Lower lobe of right lung (tissue), 2 donors: ENCODE measurements at regions not wholly inside any gene's neighbourhood (a gene's known extent, or its start where the extent isn't known, plus 50 kb on each side); places are given as distances from the start of the nearest gene placed in this dataset.
"Not testable (repeated sequence)": the region's sequence is repeated elsewhere in the genome, so short reads cannot be mapped to it uniquely, and the experiment has no call there.

ENCODE experiments used
- ATAC-seq, 2 donors: fragments of 200-7000 bp; cut with Tn5 transposase; one replicate each; pipeline ENCODE4 v1.9.1; 2020 to 2022; ENCODE audit warnings: mild to moderate bottlenecking in 2 of 2, moderate library complexity in 2 of 2
- DNase-seq: peaks from one replicate; pipeline ENCODE4 v3.0.0-alpha.2; 2020
- H3K27ac ChIP-seq: fragments of 200-600 bp; one replicate; pipeline ENCODE4 v1.8.0; 2022
- H3K27me3 ChIP-seq: fragments of 200-600 bp; one replicate; pipeline ENCODE4 v1.8.0; 2022; ENCODE audit warnings: low read depth
- H3K36me3 ChIP-seq: fragments of 200-600 bp; one replicate; pipeline ENCODE4 v1.8.0; 2022; ENCODE audit warnings: mild to moderate bottlenecking
- H3K4me1 ChIP-seq: fragments of 200-600 bp; one replicate; pipeline ENCODE4 v1.8.0; 2022
- H3K4me3 ChIP-seq: fragments of 200-600 bp; one replicate; pipeline ENCODE4 v1.8.0; 2022; ENCODE audit warnings: mild to moderate bottlenecking
- H3K9me3 ChIP-seq: fragments of 200-600 bp; one replicate; pipeline ENCODE4 v1.8.0; 2022
- CTCF ChIP-seq: fragments of 200-600 bp; IDR thresholded peaks from one replicate; pipeline ENCODE4 v1.8.0; 2022; ENCODE audit warnings: antibody characterized with exemption, mild to moderate bottlenecking
- intact Hi-C: fragments of 100-400 bp; cut with DNase I; formaldehyde crosslinking; loops from one replicate; pipeline ENCODE4 v1.11.0; 2022
- donor health status: DM: no; HTN: yes; CAD: no; lungs with severe emphysema.

GRCh38 chr3:74921676-74922075, 307.2 kb upstream of the CNTN3 start:
- no peak overlapping the region for H3K27ac ChIP-seq

GRCh38 chr3:74920721-74921350, 306.4 kb upstream of the CNTN3 start:
- no peaks in the 10 kb centered on the region for H3K9me3 ChIP-seq
- no peak for TF ChIP-seq CTCF
- intact Hi-C loops: no loop called here
- H3K27me3 ChIP-seq: no peaks in the 10 kb centered on the region
- DNase-seq (no peak), ATAC-seq (no peak)
- no peaks in the 10 kb centered on the region for H3K4me1 ChIP-seq
- no peak overlapping the region for H3K27ac ChIP-seq
- H3K36me3 ChIP-seq: no peaks in the 10 kb centered on the region
- no peak overlapping the region for H3K4me3 ChIP-seq

More at GRCh38 chr3:74921676-74922075, 307.2 kb upstream of the CNTN3 start:
- Histone ChIP-seq H3K4me1 (no peaks in the 10 kb centered on the region), H3K36me3 (no peaks in the 10 kb centered on the region), H3K27me3 (no peaks in the 10 kb centered on the region), H3K9me3 (no peaks in the 10 kb centered on the region), H3K4me3 (no peak overlapping the region)
- DNase-seq (no peak), ATAC-seq (no peak)
- TF ChIP-seq CTCF: no peak
- intact Hi-C loops: no loop called here

- Histone ChIP-seq H3K4me3 (no peak overlapping the region), H3K36me3 (no peaks in the 10 kb centered on the region), H3K27ac (no peak overlapping the region), H3K9me3 (no peaks in the 10 kb centered on the region), H3K4me1 (no peaks in the 10 kb centered on the region), H3K27me3 (no peaks in the 10 kb centered on the region)
- ATAC-seq (no peak), DNase-seq (no peak)
- no peak for TF ChIP-seq CTCF
- intact Hi-C loops: no loop called here
Observed at GRCh38 chr3:74916696-74917095, 302.2 kb upstream of the CNTN3 start.

- no peak overlapping the region for H3K27ac ChIP-seq
- no peak for DNase-seq
- ATAC-seq: no peak
- H3K9me3 ChIP-seq: no peaks in the 10 kb centered on the region
- H3K4me3 ChIP-seq: no peak overlapping the region
- H3K27me3 ChIP-seq: no peaks in the 10 kb centered on the region
- TF ChIP-seq CTCF: no peak
- H3K4me1 ChIP-seq: no peaks in the 10 kb centered on the region
- intact Hi-C loops: no loop called here
- H3K36me3 ChIP-seq: no peaks in the 10 kb centered on the region
Observed at GRCh38 chr3:74906181-74906580, 291.7 kb upstream of the CNTN3 start.

- no peaks in the 10 kb centered on the region for H3K27me3 ChIP-seq
- no peaks in the 10 kb centered on the region for H3K9me3 ChIP-seq
- no peaks in the 10 kb centered on the region for H3K36me3 ChIP-seq
- intact Hi-C loops: no loop called here
- DNase-seq (no peak), ATAC-seq (no peak)
- no peak for TF ChIP-seq CTCF
- no peak overlapping the region for H3K27ac ChIP-seq
- no peaks in the 10 kb centered on the region for H3K4me1 ChIP-seq
- no peak overlapping the region for H3K4me3 ChIP-seq
Observed at GRCh38 chr3:74905478-74905877, 291.0 kb upstream of the CNTN3 start.

GRCh38 chr3:74904646-74905045, 290.2 kb upstream of the CNTN3 start:
- H3K4me1 ChIP-seq: no peaks in the 10 kb centered on the region
- no peak for TF ChIP-seq CTCF
- no peaks in the 10 kb centered on the region for H3K36me3 ChIP-seq
- H3K9me3 ChIP-seq: no peaks in the 10 kb centered on the region
- ATAC-seq (no peak), DNase-seq (no peak)
- no peaks in the 10 kb centered on the region for H3K27me3 ChIP-seq
- H3K4me3 ChIP-seq: no peak overlapping the region
- H3K27ac ChIP-seq: no peak overlapping the region
- intact Hi-C loops: no loop called here

GRCh38 chr3:74899796-74900516, 285.5 kb upstream of the CNTN3 start:
- H3K9me3 ChIP-seq, intact Hi-C loops, DNase-seq, ATAC-seq, H3K4me1 ChIP-seq, H3K27ac ChIP-seq, H3K4me3 ChIP-seq, H3K36me3 ChIP-seq, H3K27me3 ChIP-seq: not testable (repeated sequence)
